ENCODE measurements at regions not wholly inside any gene's neighbourhood (a gene's known extent, or its start where the extent isn't known, plus 50 kb on each side); places are given as distances from the start of the nearest gene placed in this dataset.

DNA sequence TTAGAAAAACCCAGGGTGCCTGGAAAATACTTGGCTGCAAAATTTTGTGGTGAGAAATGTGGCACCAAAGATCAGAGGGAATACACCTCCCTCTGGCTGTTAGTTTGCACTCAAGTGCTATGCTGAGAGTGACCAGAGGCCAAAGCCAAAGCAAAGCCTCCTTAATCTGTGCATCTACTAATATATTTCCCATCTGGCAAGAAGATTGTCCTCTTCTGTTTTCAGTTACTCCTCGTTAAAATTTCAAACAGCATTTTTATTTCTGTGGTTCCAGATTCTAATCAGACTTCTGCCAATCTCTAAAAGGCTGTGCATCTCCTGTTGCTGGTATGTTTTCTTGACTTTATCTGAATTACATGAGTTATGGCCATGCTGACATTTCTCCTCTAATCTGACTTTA is 327.4 kb downstream of the TBX15 start:
- TF ChIP-seq, protein P1, sequence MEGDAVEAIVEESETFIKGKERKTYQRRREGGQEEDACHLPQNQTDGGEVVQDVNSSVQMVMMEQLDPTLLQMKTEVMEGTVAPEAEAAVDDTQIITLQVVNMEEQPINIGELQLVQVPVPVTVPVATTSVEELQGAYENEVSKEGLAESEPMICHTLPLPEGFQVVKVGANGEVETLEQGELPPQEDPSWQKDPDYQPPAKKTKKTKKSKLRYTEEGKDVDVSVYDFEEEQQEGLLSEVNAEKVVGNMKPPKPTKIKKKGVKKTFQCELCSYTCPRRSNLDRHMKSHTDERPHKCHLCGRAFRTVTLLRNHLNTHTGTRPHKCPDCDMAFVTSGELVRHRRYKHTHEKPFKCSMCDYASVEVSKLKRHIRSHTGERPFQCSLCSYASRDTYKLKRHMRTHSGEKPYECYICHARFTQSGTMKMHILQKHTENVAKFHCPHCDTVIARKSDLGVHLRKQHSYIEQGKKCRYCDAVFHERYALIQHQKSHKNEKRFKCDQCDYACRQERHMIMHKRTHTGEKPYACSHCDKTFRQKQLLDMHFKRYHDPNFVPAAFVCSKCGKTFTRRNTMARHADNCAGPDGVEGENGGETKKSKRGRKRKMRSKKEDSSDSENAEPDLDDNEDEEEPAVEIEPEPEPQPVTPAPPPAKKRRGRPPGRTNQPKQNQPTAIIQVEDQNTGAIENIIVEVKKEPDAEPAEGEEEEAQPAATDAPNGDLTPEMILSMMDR (IDR thresholded peaks at IDR 0.05): no peak
- no peak for TF ChIP-seq POLR2A (IDR thresholded peaks at IDR 0.05)

Data from lower leg skin (tissue), 3 donors.